GM19043 (cell line): ENCODE measurements at regions not wholly inside any gene's neighbourhood (a gene's known extent, or its start where the extent isn't known, plus 50 kb on each side); places are given as distances from the start of the nearest gene placed in this dataset.
A peak's percentile ranks its signal among the peaks of the same experiment; 100 is the strongest.

Experiments used
- ATAC-seq: cut with Tn5 transposase; IDR thresholded peaks from one replicate; pipeline ENCODE4 v1.9.1; 2021; ENCODE audit warnings: low read depth; ENCODE audit not compliant: unreplicated experiment

- ATAC-seq, result no peak
Measured at GRCh38 chrX:5122181-5122678, 1106.4 kb downstream of the NLGN4X start.

GRCh38 chrX:5117816-5118215, 1110.9 kb downstream of the NLGN4X start:
- ATAC-seq, result no peak

- ATAC-seq, result no peak
Measured at GRCh38 chrX:5113128-5113527, 1115.5 kb downstream of the NLGN4X start.

GRCh38 chrX:5100004-5100403, 1128.7 kb downstream of the NLGN4X start:
- no peak for ATAC-seq

GRCh38 chrX:5086388-5086787, 1142.3 kb downstream of the NLGN4X start:
- ATAC-seq, result no peak

- ATAC-seq, result no peak
Measured at GRCh38 chrX:5084279-5084678, 1144.4 kb downstream of the NLGN4X start.

GRCh38 chrX:5082705-5083104, 1146.0 kb downstream of the NLGN4X start:
- ATAC-seq, result no peak

- no peak for ATAC-seq
Measured at GRCh38 chrX:5080791-5081190, 1147.9 kb downstream of the NLGN4X start.

- no peak for ATAC-seq
Measured at GRCh38 chrX:5068550-5068949, 1160.1 kb downstream of the NLGN4X start.

- ATAC-seq, result no peak
Measured at GRCh38 chrX:5057786-5058185, 1170.9 kb downstream of the NLGN4X start.

GRCh38 chrX:5054852-5055251, 1173.8 kb downstream of the NLGN4X start:
- no peak for ATAC-seq

- no peak for ATAC-seq
Measured at GRCh38 chrX:5051831-5052491, 1176.7 kb downstream of the NLGN4X start.

- ATAC-seq, result no peak
Measured at GRCh38 chrX:5042563-5042962, 1186.1 kb downstream of the NLGN4X start.

- ATAC-seq, result no peak
Measured at GRCh38 chrX:5031792-5032191, 1196.9 kb downstream of the NLGN4X start.

GRCh38 chrX:5015451-5015850, 1213.2 kb downstream of the NLGN4X start:
- ATAC-seq, result no peak

GRCh38 chrX:4994855-4995254, 1233.8 kb downstream of the NLGN4X start:
- no peak for ATAC-seq

- no peak for ATAC-seq
Measured at GRCh38 chrX:4978613-4979012, 1250.1 kb downstream of the NLGN4X start.

GRCh38 chrX:4971646-4972045, 1257.0 kb downstream of the NLGN4X start:
- no peak for ATAC-seq

- no peak for ATAC-seq
Measured at GRCh38 chrX:4964112-4964511, 1250.7 kb upstream of the PRKX start.

- no peak for ATAC-seq
Measured at GRCh38 chrX:4963432-4963831, 1250.0 kb upstream of the PRKX start.

GRCh38 chrX:4944767-4945166, 1231.3 kb upstream of the PRKX start:
- ATAC-seq, result no peak

GRCh38 chrX:4936315-4936714, 1222.9 kb upstream of the PRKX start:
- ATAC-seq, result peak; percentile 9

- ATAC-seq, result peak; percentile 72
Measured at GRCh38 chrX:4935846-4936245, 1222.4 kb upstream of the PRKX start.
